B cell (primary cell): ENCODE measurements at regions not wholly inside any gene's neighbourhood (a gene's known extent, or its start where the extent isn't known, plus 50 kb on each side); places are given as distances from the start of the nearest gene placed in this dataset.
"Not testable (repeated sequence)": the region's sequence is repeated elsewhere in the genome, so short reads cannot be mapped to it uniquely, and the experiment has no call there.

Source experiments
- ATAC-seq: fragments of 200-7000 bp; cut with Tn5 transposase; one replicate; pipeline ENCODE4 v1.10.0; 2021; ENCODE audit warnings: low read depth, mild to moderate bottlenecking, moderate number of reproducible peaks, moderate library complexity
- CTCF ChIA-PET: fragments of 350-600 bp; sonication (Branson Sonifier 250); formaldehyde crosslinking; loops from one replicate; lab custom pipeline; 2021; ENCODE audit warnings: antibody characterized with exemption, inconsistent platforms; lab: Charles Lee
- POLR2A ChIA-PET: fragments of 350-600 bp; sonication (Branson Sonifier 250); formaldehyde crosslinking; loops from one replicate; lab custom pipeline; 2021; ENCODE audit warnings: antibody characterized with exemption; lab: Charles Lee
- DNase-seq: peaks from one replicate; pipeline ENCODE4 v3.0.0; 2013
- H2AFZ ChIP-seq: 2 replicates; pipeline ENCODE4 v1.6.1; 2012; ENCODE audit warnings: mild to moderate bottlenecking, low read depth, low read length; ENCODE audit not compliant: insufficient read depth, poor library complexity, severe bottlenecking
- H3K27ac ChIP-seq, 2 donors: 1 replicate in 1 of 2; 2 replicates in 1 of 2; pipeline ENCODE4 v1.5.1; 2012 to 2013; ENCODE audit warnings: low read length in 2 of 2, mild to moderate bottlenecking in 2 of 2, moderate library complexity in 1 of 2
- H3K27me3 ChIP-seq, 4 experiments: fragments of 200-600 bp in 1 of 4; sonication (generic) in 1 of 4; replicated peaks in 1 of 4; 1 replicate in 2 of 4; 2 replicates in 2 of 4; pipeline versions ENCODE4 v1.6.1 to v1.7.0; 2013 to 2016; ENCODE audit warnings: low read length in 3 of 4, mild to moderate bottlenecking in 2 of 4, mixed read lengths in 1 of 4, moderate library complexity in 1 of 4; ENCODE audit not compliant: insufficient read depth in 4 of 4, control insufficient read depth in 3 of 4; ENCODE audit errors: control extremely low read depth in 1 of 4
- H3K36me3 ChIP-seq, 2 experiments: replicated peaks in 1 of 2; 1 replicate in 1 of 2; 2 replicates in 1 of 2; pipeline versions ENCODE4 v1.6.1 to v1.7.1; 2013; ENCODE audit warnings: low read length in 1 of 2; ENCODE audit not compliant: insufficient read depth in 2 of 2, control insufficient read depth in 1 of 2; ENCODE audit errors: control extremely low read depth in 1 of 2, extremely low read depth in 1 of 2
- H3K4me1 ChIP-seq, 2 donors: fragments of 200-600 bp in 1 of 2; sonication (generic) in 1 of 2; 1 replicate in 1 of 2; 2 replicates in 1 of 2; pipeline versions ENCODE4 v1.5.1 to v1.6.1; 2013 to 2017; ENCODE audit warnings: low read length in 2 of 2; ENCODE audit not compliant: control insufficient read depth in 2 of 2, insufficient read depth in 2 of 2
- H3K4me2 ChIP-seq: replicated peaks from 2 replicates; pipeline ENCODE3; 2012; ENCODE audit warnings: mild to moderate bottlenecking, low read depth, low read length; ENCODE audit not compliant: poor library complexity, severe bottlenecking
- H3K4me3 ChIP-seq, 5 experiments: fragments of 200-600 bp in 1 of 5; sonication (generic) in 1 of 5; 1 replicate in 3 of 5; 2 replicates in 2 of 5; pipeline versions ENCODE4 v1.5.1 to v1.7.0; 2011 to 2016; ENCODE audit warnings: low read length in 4 of 5, mild to moderate bottlenecking in 4 of 5, low read depth in 2 of 5, control low read depth in 1 of 5, moderate library complexity in 1 of 5; ENCODE audit not compliant: insufficient read depth in 1 of 5; ENCODE audit errors: control extremely low read depth in 1 of 5, extremely low read depth in 1 of 5
- H3K79me2 ChIP-seq: fragments of 200-600 bp; sonication (generic); one replicate; pipeline ENCODE4 v1.6.0; 2016; ENCODE audit warnings: low read length; ENCODE audit not compliant: control insufficient read depth, insufficient read depth
- H3K9ac ChIP-seq: fragments of 200-600 bp; sonication (generic); 2 replicates; pipeline ENCODE4 v1.6.1; 2017; ENCODE audit warnings: mild to moderate bottlenecking, low read length, moderate library complexity
- H3K9me3 ChIP-seq, 3 donors: one replicate each; pipeline versions ENCODE4 v1.6.1 to v1.7.1; 2013; ENCODE audit warnings: low read length in 2 of 3; ENCODE audit not compliant: control insufficient read depth in 2 of 3, insufficient read depth in 1 of 3; ENCODE audit errors: control extremely low read depth in 1 of 3
- H4K20me1 ChIP-seq: 2 replicates; pipeline ENCODE4 v1.6.0; 2012; ENCODE audit warnings: mild to moderate bottlenecking, low read length; ENCODE audit not compliant: insufficient read depth, control insufficient read depth, poor library complexity, severe bottlenecking
- H3K27ac Mint-ChIP-seq: one replicate; pipeline ENCODE4 v1.8.0; 2021; ENCODE audit warnings: mixed read lengths
- H3K27me3 Mint-ChIP-seq: one replicate; pipeline ENCODE4 v1.8.0; 2021; ENCODE audit warnings: mixed read lengths
- H3K4me1 Mint-ChIP-seq: one replicate; pipeline ENCODE4 v1.8.0; 2021; ENCODE audit warnings: mixed read lengths
- H3K4me3 Mint-ChIP-seq: one replicate; pipeline ENCODE4 v1.8.0; 2021; ENCODE audit warnings: mixed read lengths
- H3K9me3 Mint-ChIP-seq: one replicate; pipeline ENCODE4 v1.8.0; 2022; ENCODE audit warnings: mixed read lengths; ENCODE audit not compliant: insufficient read depth
- EZH2 ChIP-seq: IDR thresholded peaks from 2 replicates; pipeline ENCODE4 v1.6.1; 2012; ENCODE audit warnings: borderline replicate concordance, low read depth, mild to moderate bottlenecking, moderate library complexity, low read length; ENCODE audit not compliant: insufficient read depth, poor library complexity, severe bottlenecking
- WGBS: methylation state at CpG from one replicate; pipeline ENCODE4 v1.1.5; 2013; ENCODE audit warnings: missing lambda C conversion rate; ENCODE audit not compliant: insufficient coverage; 5-methylcytosine and 5-hydroxymethylcytosine counted together
- intact Hi-C: fragments of 100-400 bp; cut with micrococcal nuclease; formaldehyde crosslinking; loops from one replicate; pipeline ENCODE4 v1.10.0; 2022
- TF ChIP-seq, protein P1 (sequence below): fragments of 200-600 bp; IDR thresholded peaks from one replicate; pipeline ENCODE4 v1.8.0; 2022; ENCODE audit warnings: antibody characterized with exemption, mild to moderate bottlenecking

DNA sequence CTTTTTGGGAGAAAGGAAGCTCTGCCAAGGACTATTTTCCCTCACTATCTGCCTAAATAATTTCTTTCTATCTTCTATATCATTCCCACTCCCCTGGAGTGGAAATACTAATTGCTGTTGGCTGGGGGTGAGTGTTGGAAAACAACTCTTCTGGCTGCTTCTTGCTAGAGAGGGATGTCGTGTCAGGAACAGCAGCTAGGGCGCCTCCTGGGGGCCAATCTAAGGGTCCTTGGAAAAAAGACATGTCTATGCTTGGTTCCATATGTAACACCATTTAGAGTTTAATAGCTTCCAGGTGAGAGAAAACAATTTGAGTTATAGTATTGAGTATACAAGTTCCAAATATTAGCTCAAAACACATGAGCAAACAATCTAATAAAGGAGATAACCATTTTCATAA lies 111.3 kb downstream of the MAGEE1 start:
- ChIA-PET CTCF (no interaction called here), POLR2A (no interaction called here)
- Histone ChIP-seq H2AFZ (no peak overlapping the region), H3K4me3 (no peak overlapping the region), H3K4me1 (no peaks in the 10 kb centered on the region), H3K9ac (no peak overlapping the region), H3K79me2 (no peaks in the 10 kb centered on the region), H4K20me1 (no peaks in the 10 kb centered on the region), H3K9me3 (no peaks in the 10 kb centered on the region), H3K27me3 (no peaks in the 10 kb centered on the region), H3K27ac (no peak overlapping the region), H3K4me2 (no peak overlapping the region), H3K36me3 (no peaks in the 10 kb centered on the region)
- Mint-ChIP-seq H3K4me1 (no peaks in the 10 kb centered on the region), H3K27ac (no peak overlapping the region), H3K4me3 (no peak overlapping the region), H3K27me3 (no peaks in the 10 kb centered on the region), H3K9me3 (peaks cover 2% of the 10 kb centered on the region)
- intact Hi-C loops: no loop called here
- no peak for DNase-seq
- WGBS: no CpG with 5 or more reads among the region's 2 CpGs
- ATAC-seq: no peak
- TF ChIP-seq, protein P1, sequence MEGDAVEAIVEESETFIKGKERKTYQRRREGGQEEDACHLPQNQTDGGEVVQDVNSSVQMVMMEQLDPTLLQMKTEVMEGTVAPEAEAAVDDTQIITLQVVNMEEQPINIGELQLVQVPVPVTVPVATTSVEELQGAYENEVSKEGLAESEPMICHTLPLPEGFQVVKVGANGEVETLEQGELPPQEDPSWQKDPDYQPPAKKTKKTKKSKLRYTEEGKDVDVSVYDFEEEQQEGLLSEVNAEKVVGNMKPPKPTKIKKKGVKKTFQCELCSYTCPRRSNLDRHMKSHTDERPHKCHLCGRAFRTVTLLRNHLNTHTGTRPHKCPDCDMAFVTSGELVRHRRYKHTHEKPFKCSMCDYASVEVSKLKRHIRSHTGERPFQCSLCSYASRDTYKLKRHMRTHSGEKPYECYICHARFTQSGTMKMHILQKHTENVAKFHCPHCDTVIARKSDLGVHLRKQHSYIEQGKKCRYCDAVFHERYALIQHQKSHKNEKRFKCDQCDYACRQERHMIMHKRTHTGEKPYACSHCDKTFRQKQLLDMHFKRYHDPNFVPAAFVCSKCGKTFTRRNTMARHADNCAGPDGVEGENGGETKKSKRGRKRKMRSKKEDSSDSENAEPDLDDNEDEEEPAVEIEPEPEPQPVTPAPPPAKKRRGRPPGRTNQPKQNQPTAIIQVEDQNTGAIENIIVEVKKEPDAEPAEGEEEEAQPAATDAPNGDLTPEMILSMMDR: no peak
- TF ChIP-seq EZH2: no peak

DNA sequence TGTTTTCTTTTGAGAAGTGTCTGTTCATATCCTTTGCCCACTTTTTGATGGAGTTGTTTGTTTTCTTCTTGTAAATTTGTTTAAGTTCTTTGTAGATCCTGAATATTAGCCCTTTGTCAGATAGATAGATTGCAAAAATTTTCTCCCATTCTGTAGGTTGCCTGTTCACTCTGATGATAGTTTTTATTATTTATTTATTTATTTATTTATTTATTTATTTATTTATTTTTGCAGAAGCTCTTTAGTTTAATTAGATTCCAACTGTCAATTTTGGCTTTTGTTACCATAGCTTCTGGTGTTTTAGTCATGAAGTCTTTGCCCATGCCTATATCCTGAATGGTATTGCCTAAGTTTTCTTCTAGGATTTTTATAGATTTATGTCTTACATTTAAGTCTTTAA lies 115.9 kb downstream of the MAGEE1 start:
- H4K20me1 ChIP-seq, H3K4me1 Mint-ChIP-seq, H3K4me1 ChIP-seq, H3K27me3 ChIP-seq, H3K27me3 Mint-ChIP-seq, H3K4me3 Mint-ChIP-seq, H3K36me3 ChIP-seq, H3K27ac Mint-ChIP-seq, H3K4me3 ChIP-seq, DNase-seq, intact Hi-C loops, H3K9me3 ChIP-seq, H3K9ac ChIP-seq, CTCF ChIA-PET, ATAC-seq, H3K79me2 ChIP-seq, H3K27ac ChIP-seq, POLR2A ChIA-PET, H3K4me2 ChIP-seq, H3K9me3 Mint-ChIP-seq, H2AFZ ChIP-seq: not testable (repeated sequence)
